HG03045 (cell line): ENCODE measurements at regions not wholly inside any gene's neighbourhood (a gene's known extent, or its start where the extent isn't known, plus 50 kb on each side); places are given as distances from the start of the nearest gene placed in this dataset.

Experiments used
- ATAC-seq: cut with Tn5 transposase; IDR thresholded peaks from one replicate; pipeline ENCODE4 v1.9.1; 2021; ENCODE audit warnings: mild to moderate bottlenecking, moderate library complexity; ENCODE audit not compliant: unreplicated experiment

DNA sequence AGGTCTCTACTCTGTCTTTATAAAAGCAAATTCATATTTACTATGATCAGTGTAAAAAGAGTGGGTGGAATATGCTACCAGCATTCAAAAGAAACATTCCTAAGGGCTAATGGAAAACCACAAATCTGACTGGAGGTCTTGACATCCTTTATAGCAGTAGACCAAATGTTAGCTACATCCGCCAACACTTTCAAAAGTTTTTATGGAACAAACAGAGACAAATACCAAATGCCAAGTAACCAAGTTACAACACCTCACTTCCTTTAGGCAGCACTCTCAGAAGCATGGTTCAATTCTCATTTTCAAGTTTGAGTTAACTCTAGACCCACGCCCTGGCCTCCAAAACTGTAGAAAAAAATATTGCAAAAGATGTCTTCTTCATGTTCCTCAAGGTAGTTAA lies 78.3 kb upstream of the SETBP1 start:
- no peak for ATAC-seq

GRCh38 chr18:44602845-44603244 lies 77.8 kb upstream of the SETBP1 start:
- no peak for ATAC-seq

DNA sequence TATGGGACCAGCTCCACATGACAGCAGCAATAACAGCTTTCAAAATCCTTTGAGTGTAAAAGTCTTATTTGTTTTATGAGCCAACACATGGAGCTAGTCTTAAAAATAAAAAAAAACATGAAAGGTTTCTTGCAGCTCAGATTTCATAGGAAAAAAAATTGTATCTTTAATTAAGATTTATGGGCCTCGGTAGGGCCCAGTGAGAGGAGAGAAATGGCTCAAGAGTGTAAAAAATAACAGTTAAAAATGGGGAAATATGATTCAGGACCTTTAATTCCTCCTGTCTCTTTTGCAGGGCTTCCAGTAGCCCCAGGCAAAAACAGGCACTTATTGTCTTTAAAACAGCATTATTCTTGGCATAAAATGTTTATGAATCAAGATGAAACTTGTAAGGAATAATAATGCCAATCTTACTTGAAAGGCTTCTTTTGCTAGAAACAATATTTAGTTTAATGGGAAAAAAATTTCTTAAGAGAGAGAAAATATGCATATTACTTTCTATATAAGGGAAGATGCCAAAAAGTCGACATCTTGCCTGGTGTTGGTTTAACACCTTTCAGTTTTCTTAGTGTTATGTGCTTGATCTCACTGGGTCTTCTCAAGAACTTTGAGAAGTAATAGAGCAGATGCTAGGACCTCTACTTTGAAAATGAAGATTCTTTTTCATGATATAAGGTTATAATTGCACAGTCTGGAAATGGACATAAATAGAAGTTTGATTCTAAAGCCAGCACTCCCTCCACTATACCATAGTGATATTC lies 71.3 kb upstream of the SETBP1 start:
- ATAC-seq, result no peak

DNA sequence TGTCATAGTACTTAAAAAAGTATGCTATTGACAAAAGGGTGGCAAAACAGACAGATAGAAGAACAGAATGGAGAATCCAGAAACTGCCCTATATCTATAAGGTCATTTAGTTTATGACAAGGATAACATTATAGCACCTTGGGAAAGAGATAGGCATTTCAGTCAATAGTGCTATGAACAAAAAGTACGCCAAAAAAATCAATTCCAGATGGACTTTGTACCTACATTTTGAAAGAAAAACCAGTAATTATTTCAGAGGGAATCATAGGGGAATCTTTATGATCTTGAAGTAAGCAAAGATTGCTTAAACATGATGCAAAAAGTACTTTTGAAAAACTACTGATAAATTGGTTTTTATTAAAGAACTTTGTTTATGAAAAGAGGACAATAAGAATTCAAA lies 59.9 kb upstream of the SETBP1 start:
- no peak for ATAC-seq

GRCh38 chr18:44624052-44624451 lies 56.6 kb upstream of the SETBP1 start:
- ATAC-seq, result no peak

DNA sequence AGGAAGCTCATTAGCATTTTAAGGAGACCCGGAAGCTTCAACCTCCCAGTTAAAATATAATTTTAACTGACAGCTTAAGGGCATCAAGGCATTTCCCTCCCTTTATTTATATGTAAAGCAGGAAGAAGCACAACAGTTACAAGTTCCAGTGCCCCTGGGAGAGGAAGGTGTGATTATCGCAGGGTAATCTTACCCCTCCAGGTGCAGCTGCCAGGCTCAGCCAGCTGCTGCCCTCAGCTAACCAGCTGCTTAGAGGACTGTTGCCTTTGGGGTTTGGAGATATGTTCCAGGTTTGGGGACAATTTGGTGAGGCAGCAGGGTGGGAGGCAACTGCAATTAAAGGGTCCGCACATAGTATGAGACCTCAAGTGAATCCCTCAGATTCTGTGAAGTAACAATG lies 55.3 kb upstream of the SETBP1 start:
- ATAC-seq, result no peak

GRCh38 chr18:44626236-44626635 lies 54.5 kb upstream of the SETBP1 start:
- ATAC-seq, result no peak

DNA sequence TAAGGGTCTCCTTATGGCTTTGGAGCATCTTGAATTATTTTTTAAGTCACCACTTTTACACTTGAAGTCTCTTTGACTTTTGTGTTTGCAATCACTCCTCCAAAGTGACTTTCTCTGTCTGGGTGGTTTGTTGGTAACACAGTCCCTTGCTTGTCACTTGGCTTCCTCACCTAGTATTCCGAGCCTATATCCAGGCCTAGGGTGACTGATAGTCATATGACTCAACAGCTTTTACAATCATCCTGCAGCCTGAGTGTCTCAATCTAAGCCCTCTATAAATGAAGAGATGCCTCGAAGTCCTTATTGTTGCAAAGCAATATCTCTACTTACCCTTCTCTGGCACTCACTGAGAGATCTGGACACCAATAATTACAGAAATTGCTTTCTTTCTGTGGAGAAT lies 53.9 kb upstream of the SETBP1 start:
- no peak for ATAC-seq

DNA sequence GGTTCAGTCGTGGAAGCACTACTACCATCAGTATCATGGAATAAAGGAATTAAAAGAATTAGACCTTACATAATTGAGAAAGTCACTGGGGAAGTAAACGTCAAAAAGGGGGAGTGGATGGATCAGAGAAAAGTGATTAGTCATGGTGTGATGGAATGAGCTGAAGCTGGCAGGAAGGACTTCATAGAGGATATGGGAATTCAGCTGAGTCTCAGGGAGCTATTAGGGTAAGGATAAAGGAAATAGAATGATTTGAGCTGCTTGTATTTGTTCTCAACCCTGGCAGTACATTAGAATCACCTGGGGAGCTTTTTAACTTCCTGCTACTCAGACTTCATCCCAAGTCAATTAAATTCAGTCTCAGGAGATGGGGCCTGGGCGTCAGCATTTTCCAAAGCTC lies 53.4 kb upstream of the SETBP1 start:
- no peak for ATAC-seq

DNA sequence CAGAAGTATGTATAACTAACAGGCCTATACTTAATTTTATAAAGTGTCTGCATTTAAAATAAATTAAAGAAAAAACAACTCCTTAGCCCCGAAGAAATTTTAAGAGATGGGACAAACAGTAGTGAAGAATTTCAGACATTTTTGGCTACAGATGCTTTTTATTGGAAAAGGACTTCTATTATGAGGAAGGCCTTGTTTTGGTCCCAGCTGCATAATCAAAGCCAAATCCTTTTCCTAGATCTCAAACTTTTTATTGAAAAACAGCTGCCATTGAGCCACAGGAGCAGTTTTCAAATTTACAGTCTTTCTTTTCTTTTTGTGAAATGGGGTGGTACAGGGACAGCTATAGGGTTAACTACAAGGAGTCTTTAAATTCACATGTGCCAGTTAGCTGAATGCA lies 51.3 kb upstream of the SETBP1 start:
- no peak for ATAC-seq

DNA sequence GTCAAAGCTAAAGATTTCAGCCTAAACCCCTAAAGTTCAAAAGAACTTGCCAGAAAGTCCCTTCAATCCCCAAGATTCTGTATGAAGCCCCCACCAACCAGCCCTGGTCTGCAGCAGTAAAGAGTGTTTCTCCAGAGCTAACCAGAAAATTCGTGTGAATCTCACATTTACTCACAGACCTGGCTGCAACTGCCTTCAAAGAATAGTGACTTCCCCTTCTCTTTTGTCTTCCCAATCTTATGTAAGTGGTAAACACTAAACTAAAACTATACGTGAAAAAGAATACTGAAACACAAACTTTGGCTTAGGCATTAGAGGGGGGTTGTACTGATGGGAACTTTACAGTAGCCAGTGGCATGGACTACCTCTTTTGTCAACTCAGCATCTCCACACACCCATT lies 50.6 kb upstream of the SETBP1 start:
- no peak for ATAC-seq
